Stimulated activated CD8-positive, alpha-beta memory T cell treated with anti-CD3 and anti-CD28 coated beads, Interleukin-15, amount 100 ng/mL, for 24 hours (primary cell): ENCODE measurements at regions not wholly inside any gene's neighbourhood (a gene's known extent, or its start where the extent isn't known, plus 50 kb on each side); places are given as distances from the start of the nearest gene placed in this dataset.

Source experiments
- DNase-seq: peaks from one replicate; pipeline ENCODE4 v3.0.0-alpha.2; 2020; ENCODE audit warnings: low read depth

DNA sequence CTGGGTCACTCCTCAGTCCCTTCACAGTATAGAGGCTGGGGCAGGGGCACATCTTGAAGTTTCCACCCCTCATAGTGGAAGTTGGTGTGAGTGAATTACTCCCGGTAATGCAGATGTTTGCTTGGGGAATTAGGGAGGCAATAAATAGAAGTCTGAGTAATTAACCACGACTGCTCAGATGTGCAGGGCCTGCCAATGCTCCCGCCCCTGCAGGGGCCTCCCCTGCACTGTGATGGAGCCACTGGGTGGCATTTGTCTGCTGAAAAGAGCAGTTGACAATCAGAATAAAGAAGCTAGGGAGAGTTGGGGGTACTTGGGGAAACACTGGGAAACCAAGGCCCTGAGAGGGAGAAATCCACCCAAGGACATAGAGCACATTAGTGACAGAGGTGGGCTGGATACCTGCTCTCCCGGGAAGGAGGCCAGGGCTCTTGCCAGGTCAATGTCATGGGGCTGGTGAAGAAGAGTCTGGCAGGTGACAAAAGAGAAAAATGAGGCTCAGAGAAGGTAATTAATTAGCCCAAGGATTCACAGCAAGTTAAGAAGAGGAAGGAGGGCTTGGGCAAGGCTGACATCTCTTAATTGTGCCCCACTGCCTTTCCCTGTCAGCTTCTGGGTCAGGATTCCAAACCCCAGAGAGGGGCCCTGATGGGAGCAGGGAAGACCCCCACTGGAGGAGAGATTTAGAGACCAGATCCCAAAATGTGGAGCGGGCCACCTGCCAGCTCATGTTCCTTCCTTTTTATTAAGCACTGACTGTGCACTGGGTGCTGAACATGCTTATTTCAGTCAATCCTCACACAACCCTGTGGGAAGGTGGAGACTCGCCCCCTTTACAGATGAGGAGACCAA lies 436.2 kb downstream of the MATN1 start:
- no peak for DNase-seq

DNA sequence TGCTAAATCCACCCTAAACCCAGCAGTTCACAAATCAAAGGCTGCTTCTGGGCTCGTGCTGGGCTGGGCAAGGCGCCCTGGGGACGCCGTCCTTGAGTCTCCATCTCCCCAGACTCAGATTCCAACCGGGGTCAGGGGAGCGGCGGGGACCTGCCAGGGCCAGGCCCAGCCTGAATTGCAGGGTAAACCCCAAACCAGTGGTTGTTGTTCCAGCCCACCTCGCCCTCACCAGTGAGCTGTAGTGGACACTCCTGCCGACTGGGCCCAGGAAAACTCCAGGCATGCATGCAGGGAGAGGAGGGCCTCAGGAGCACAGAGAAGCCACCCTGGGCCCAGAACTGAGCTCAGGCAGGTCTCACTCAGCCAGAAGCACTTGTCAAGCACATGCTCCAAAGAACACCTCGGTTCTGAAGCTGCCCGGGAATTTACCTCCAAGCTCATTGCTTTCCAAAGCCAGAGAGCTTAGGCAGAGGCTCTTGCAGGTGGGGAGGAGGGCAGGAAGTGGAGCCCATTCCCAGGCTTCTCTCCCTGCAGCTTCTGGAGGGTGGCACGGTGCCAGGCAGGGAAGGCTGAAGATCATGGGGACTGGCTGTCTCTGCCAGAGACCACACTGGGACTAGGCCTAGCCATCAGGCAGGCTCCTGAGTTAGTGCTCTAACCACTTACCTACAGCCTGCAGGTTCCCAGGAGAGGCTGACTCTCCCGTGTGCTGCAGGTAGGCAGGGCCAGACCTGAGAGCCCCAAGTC lies 437.0 kb downstream of the MATN1 start:
- DNase-seq: no peak

DNA sequence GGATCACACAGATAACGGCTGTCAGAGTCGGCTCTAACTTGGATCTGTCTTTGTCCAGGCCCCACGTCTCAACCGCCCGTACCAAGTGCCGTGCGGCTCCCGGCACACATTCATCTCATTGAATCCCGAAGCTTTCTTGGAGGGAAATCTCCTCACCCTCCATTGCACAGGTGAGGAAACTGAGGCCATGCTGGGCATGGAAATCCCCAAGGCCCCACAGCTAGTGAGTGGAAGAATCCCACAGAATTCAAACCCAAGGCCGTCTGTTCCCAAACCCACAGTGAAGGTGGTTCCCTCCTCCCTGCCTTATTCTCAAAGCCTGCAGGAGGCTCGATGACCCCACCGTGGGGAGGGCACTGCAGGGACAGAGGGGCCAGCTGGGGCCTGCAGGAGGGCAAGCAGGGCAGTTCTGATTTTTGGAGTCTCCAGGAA lies 437.9 kb downstream of the MATN1 start:
- DNase-seq: no peak

- no peak for DNase-seq
These were observed 438.5 kb downstream of the MATN1 start for GRCh38 chr1:30284728-30285475.

DNA sequence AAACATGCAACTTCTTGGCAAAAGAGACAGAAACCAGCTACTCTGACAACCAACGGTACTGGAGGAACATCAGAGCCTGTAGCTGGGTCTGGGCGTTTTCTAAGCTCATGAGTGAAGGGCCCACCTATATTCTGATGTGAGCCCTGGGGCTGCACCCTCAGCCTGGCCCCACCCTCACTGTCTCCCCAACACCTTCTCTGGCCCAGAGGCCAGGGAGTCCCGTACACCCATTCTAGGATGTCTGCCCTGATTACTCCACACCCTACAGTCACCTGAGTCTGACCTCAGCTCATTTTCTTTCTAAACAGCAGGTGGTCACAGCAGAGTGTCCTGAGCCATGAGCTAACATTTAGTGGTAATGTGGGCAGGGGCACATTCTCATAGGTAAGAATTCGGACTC lies 439.2 kb downstream of the MATN1 start:
- DNase-seq: no peak

- no peak for DNase-seq
These were observed 440.0 kb downstream of the MATN1 start for GRCh38 chr1:30283199-30283962.

- no peak for DNase-seq
These were observed 442.8 kb downstream of the MATN1 start for GRCh38 chr1:30280572-30280971.

DNA sequence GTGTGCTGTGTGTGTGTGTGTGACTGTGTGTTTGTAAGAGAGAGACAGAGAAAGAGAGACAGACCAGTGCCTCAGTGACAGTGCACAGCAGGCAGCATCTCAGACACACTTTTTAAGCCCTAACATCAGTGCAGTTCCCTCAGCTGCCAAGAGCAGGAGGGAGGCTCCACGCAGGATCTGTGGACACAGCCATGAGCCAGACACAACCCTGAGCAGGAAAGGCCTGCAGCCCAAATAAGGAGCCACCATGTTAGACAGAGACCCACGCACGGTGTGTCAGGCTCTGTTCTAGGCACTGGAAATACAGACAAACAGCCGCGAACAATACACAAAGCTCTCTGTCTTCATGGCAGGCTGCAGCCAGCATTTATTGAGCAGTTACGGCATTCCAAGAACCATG lies 445.5 kb downstream of the MATN1 start:
- DNase-seq: no peak

DNA sequence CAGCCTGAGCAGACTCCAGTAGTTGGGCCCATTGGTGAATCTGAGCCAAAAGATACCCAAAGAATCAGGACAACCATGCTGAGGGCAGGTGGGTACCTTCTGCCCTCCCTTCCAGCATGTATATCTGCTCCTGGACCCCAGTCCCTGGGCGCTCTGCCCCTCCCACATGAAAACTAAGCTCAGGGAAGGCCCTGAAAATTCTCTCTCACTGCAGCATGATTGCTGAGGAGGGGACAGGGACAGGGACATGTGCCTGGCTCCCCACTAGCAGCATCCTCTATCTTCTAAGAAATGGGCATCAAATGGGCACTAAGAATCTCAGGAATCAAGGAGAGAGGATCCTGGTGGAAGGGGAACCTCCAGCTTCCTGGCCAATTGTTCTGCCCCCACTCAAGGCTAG lies 446.0 kb downstream of the MATN1 start:
- DNase-seq: no peak

GRCh38 chr1:30275926-30276764 lies 447.2 kb downstream of the MATN1 start:
- DNase-seq: no peak

DNA sequence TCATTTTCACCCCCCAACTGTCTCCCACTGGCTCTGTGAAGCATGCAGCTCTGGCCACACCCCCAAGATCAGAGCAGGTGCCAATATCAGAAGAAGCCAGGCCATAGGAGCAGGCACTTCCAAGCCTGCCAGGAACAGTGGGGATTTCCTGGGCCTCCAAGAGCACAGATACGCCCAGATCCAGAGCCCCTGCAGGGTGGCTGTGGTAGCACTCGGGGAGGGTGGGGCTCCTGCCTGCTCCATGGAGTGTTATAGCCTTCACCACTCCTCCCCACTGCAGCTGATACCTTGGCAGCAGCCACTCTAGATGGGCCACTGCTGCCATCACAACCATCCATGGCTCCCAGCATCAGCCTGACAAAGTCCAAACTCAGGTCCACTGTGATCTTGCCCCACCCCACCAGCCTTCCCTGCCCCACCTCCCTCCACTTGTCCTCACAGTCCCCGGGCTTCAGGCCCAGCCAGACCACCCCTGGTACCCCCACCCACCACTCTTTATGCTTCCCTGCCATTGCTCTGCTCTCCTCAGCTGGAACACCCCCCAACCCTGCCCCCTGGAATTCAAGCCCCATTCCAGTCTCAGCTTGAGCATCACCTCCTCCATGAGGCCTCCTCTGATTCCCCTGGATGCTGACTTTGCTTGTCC lies 448.3 kb downstream of the MATN1 start:
- DNase-seq: no peak

GRCh38 chr1:30274173-30274970 lies 449.0 kb downstream of the MATN1 start:
- DNase-seq: no peak

DNA sequence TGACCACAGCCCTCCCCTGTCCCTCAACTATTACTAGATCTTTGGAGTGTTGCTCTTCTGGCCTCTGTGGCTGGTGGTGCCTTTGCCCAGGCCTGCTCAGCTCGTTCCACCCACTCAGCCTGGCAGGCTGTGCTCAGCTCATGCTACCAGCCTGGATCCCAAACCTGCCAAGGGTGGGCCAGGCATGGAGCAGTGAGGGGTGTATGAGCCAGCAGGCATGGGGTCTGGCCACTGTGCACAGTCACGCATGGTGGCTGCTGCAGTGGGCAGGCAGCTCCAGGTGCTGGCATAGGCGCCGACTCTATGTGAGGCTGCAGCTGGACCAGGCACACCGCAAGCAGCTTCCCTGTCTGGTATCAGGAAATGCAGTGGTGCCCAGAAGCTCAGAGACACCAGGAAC lies 449.9 kb downstream of the MATN1 start:
- no peak for DNase-seq

GRCh38 chr1:30273021-30273325 lies 450.4 kb downstream of the MATN1 start:
- no peak for DNase-seq

GRCh38 chr1:30272277-30273020 lies 450.9 kb downstream of the MATN1 start:
- DNase-seq: no peak

DNA sequence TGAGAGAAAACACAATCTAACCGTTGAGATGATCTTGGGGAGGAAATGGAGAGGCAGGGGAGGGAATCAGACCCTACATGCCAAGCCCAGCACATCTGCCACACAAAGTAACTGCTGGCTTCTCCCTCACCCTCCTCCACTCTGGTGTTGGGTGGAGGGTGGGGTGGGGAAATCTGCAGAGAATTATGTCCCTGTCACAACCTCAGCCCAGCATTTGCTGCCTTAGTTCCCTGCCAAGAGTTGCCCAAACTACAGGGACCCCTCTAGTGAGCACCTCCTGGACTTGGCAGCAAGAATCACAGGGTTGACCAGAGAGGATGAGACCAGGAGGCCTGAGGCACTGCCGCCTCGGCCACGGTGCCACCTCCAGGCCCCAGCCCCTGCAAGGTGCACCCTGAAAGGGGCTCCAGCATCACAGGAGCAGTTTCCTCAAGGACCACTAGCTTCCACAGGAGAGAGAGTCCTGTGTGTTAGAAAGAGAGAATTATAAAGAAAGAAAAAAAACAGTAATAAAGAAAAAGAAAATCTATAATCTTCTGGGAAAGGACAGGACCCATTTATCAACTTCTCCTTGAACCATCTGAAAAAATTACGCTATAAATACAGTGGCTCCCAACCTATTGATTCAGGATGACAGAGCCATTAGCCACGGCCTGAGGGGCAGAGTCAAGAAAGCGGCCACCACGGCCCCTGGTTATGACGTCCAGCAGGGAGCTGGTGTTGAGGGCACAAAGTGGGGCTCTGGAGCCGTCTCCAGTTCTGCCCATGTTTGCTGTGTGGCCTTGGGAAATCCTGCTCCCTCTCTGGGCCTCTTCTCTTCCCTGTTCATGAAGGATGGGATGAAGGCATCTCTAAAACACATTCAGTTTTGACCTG lies 451.7 kb downstream of the MATN1 start:
- no peak for DNase-seq

DNA sequence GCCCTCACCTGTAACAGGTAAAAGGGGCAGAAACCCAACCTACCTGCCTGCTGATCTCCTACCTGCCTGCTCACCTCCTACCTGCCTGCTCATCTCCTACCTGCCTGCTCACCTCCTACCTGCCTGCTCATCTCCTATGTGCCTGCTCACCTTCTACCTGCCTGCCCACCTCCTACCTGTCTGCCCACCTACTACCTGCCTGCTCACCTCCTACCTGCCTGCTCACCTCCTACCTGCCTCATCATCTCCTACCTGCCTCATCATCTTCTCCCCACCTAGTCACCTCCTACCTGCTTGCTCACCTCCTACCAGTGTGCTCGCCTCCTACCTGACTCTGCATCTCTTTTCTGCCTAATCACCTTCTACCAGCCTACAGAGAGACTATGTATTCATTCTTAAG lies 452.9 kb downstream of the MATN1 start:
- DNase-seq: no peak
